ENCODE measurements at regions not wholly inside any gene's neighbourhood (a gene's known extent, or its start where the extent isn't known, plus 50 kb on each side); places are given as distances from the start of the nearest gene placed in this dataset.
"Not testable (repeated sequence)": the region's sequence is repeated elsewhere in the genome, so short reads cannot be mapped to it uniquely, and the experiment has no call there.

GRCh38 chr21:13826511-13826910 lies 216.9 kb downstream of the POTED start:
- TF ChIP-seq CTCF, POLR2A (IDR thresholded peaks at IDR 0.05): not testable (repeated sequence)

Measured in heart left ventricle (tissue), 13 donors.